ENCODE measurements at regions not wholly inside any gene's neighbourhood (a gene's known extent, or its start where the extent isn't known, plus 50 kb on each side); places are given as distances from the start of the nearest gene placed in this dataset.
"Not testable (repeated sequence)": the region's sequence is repeated elsewhere in the genome, so short reads cannot be mapped to it uniquely, and the experiment has no call there.

DNA sequence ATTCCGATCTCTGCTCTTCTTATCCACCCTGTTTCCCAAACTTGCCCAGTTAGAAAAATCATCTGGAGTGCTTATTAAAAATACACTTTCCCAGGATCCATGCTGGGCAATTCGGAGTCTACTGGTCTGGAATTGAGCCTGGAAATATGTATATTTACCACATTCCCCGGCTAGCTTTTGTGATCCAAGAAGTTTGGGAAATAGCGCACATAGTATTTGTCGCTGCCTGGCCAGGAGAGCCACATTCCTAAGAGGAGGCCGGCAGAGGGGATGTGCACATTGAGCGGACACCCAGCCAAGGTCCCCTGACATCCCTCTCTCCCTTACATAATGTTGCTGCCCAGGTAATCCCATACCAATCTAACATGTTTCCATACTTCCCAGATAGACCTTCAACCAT is 62.1 kb upstream of the TMEM97 start:
- no peaks in the 10 kb centered on the region for H3K27me3 Mint-ChIP-seq (ENCODE audit: insufficient read depth, unreplicated experiment)
- peaks cover under 1% of the 10 kb centered on the region for H3K4me1 Mint-ChIP-seq (ENCODE audit: low read depth, unreplicated experiment)
- H3K9me3 Mint-ChIP-seq (ENCODE audit: unreplicated experiment): peaks cover 23% of the 10 kb centered on the region
- POLR2A ChIA-PET: no interaction called here
- no peak overlapping the region for H3K27ac Mint-ChIP-seq (ENCODE audit: unreplicated experiment)
- Histone ChIP-seq H3K27me3 (replicated peaks; ENCODE audit: control insufficient read depth, insufficient read depth, low read length) (no peaks in the 10 kb centered on the region), H3K9me3 (peaks cover 21% of the 10 kb centered on the region), H3K36me3 (ENCODE audit: control insufficient read depth, insufficient read depth, low read length) (no peaks in the 10 kb centered on the region), H3K4me1 (peaks cover 5% of the 10 kb centered on the region), H3K4me3 (ENCODE audit: low read depth, low read length) (no peak overlapping the region)
- no peak for DNase-seq
- TF ChIP-seq, protein P1, sequence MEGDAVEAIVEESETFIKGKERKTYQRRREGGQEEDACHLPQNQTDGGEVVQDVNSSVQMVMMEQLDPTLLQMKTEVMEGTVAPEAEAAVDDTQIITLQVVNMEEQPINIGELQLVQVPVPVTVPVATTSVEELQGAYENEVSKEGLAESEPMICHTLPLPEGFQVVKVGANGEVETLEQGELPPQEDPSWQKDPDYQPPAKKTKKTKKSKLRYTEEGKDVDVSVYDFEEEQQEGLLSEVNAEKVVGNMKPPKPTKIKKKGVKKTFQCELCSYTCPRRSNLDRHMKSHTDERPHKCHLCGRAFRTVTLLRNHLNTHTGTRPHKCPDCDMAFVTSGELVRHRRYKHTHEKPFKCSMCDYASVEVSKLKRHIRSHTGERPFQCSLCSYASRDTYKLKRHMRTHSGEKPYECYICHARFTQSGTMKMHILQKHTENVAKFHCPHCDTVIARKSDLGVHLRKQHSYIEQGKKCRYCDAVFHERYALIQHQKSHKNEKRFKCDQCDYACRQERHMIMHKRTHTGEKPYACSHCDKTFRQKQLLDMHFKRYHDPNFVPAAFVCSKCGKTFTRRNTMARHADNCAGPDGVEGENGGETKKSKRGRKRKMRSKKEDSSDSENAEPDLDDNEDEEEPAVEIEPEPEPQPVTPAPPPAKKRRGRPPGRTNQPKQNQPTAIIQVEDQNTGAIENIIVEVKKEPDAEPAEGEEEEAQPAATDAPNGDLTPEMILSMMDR (IDR thresholded peaks at IDR 0.05; ENCODE audit: insufficient read depth in 1 of 2, low read depth in 1 of 2, low read length in 1 of 2, severe bottlenecking in 1 of 2, unreplicated experiment in 1 of 2): no peak
- CTCF ChIA-PET: no interaction called here
- H3K36me3 Mint-ChIP-seq (ENCODE audit: insufficient read depth, unreplicated experiment): no peaks in the 10 kb centered on the region
- BruUV-seq (replicated peaks): no TSS peak
- intact Hi-C loops (cut with micrococcal nuclease; ENCODE audit: unreplicated experiment): no loop called here
- no peak overlapping the region for H3K4me3 Mint-ChIP-seq (ENCODE audit: unreplicated experiment)

DNA sequence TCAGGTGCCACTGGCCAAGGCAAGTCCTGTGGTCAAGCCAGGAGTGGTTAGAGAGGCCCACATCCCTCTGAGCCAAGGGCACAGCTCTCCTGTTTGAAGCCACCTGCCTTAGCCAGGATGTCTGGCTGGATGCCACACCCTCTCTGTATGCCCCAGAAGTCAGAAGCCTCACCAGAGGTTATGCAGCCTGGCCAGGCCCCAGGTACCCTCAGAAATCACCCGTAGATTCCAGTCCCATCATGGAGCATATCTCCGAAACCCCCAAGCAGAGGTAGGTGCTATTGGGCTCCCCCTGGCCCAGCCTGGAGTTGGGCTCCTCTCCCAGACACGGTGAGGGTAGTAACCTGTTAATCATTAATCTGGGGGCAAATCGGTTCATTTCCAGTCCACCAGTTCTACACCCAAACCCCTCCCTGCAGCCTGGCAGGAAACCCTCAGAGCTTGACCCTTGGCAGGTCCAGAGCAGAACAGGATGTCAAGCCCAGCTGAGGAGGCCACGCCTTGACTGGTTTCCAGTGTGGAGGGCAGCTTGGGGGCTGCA is 60.6 kb upstream of the TMEM97 start:
- Histone ChIP-seq H3K9me3 (peaks cover 36% of the 10 kb centered on the region), H3K36me3 (ENCODE audit: control insufficient read depth, insufficient read depth, low read length) (no peaks in the 10 kb centered on the region), H3K4me1 (peaks cover 5% of the 10 kb centered on the region), H3K27me3 (replicated peaks; ENCODE audit: control insufficient read depth, insufficient read depth, low read length) (no peaks in the 10 kb centered on the region), H3K4me3 (ENCODE audit: low read depth, low read length) (no peak overlapping the region)
- H3K4me1 Mint-ChIP-seq (ENCODE audit: low read depth, unreplicated experiment): no peaks in the 10 kb centered on the region
- ChIA-PET POLR2A (no interaction called here), CTCF (no interaction called here)
- peak; percentile 55 to 64 for DNase-seq
- H3K9me3 Mint-ChIP-seq (ENCODE audit: unreplicated experiment): peaks cover 37% of the 10 kb centered on the region
- no peak overlapping the region for H3K4me3 Mint-ChIP-seq (ENCODE audit: unreplicated experiment)
- H3K36me3 Mint-ChIP-seq (ENCODE audit: insufficient read depth, unreplicated experiment): no peaks in the 10 kb centered on the region
- H3K27me3 Mint-ChIP-seq (ENCODE audit: insufficient read depth, unreplicated experiment): no peaks in the 10 kb centered on the region
- TF ChIP-seq, protein P1 (IDR thresholded peaks at IDR 0.05; ENCODE audit: insufficient read depth in 1 of 2, low read depth in 1 of 2, low read length in 1 of 2, severe bottlenecking in 1 of 2, unreplicated experiment in 1 of 2): no peak
- no peak overlapping the region for H3K27ac Mint-ChIP-seq (ENCODE audit: unreplicated experiment)
- intact Hi-C loops (cut with micrococcal nuclease; ENCODE audit: unreplicated experiment): no loop called here
- BruUV-seq (replicated peaks): no TSS peak

DNA sequence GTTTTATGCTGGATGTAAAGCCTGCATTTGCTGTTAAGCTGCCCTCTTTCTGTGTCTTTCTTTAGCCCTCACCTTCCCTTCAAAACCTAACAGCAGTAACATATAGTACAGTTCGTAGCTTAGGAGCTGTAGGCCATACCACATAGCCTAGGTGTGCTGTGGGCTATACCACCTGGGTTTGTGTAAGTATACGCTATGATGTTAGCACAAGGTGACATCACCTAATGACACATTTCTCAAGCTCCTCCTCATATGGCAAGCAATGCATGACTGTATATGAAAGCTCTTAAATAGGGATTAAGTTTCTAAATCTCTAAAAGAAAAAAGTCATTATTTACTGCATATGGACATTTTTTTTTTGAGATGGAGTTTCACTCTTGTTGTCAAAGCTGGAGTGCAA is 57.8 kb upstream of the TMEM97 start:
- Histone ChIP-seq H3K36me3 (ENCODE audit: control insufficient read depth, insufficient read depth, low read length) (no peaks in the 10 kb centered on the region), H3K9me3 (peaks cover 46% of the 10 kb centered on the region), H3K4me1 (peaks cover 5% of the 10 kb centered on the region), H3K4me3 (ENCODE audit: low read depth, low read length) (no peak overlapping the region), H3K27me3 (replicated peaks; ENCODE audit: control insufficient read depth, insufficient read depth, low read length) (no peaks in the 10 kb centered on the region)
- Mint-ChIP-seq H3K4me3 (ENCODE audit: unreplicated experiment) (no peak overlapping the region), H3K4me1 (ENCODE audit: low read depth, unreplicated experiment) (no peaks in the 10 kb centered on the region), H3K36me3 (ENCODE audit: insufficient read depth, unreplicated experiment) (no peaks in the 10 kb centered on the region), H3K27me3 (ENCODE audit: insufficient read depth, unreplicated experiment) (no peaks in the 10 kb centered on the region), H3K9me3 (ENCODE audit: unreplicated experiment) (peaks cover 48% of the 10 kb centered on the region), H3K27ac (ENCODE audit: unreplicated experiment) (no peak overlapping the region)
- DNase-seq: no peak
- no TSS peak for BruUV-seq (replicated peaks)
- CTCF ChIA-PET: no interaction called here
- POLR2A ChIA-PET: no interaction called here
- TF ChIP-seq, protein P1 (IDR thresholded peaks at IDR 0.05; ENCODE audit: insufficient read depth in 1 of 2, low read depth in 1 of 2, low read length in 1 of 2, severe bottlenecking in 1 of 2, unreplicated experiment in 1 of 2): no peak
- intact Hi-C loops (cut with micrococcal nuclease; ENCODE audit: unreplicated experiment): no loop called here

DNA sequence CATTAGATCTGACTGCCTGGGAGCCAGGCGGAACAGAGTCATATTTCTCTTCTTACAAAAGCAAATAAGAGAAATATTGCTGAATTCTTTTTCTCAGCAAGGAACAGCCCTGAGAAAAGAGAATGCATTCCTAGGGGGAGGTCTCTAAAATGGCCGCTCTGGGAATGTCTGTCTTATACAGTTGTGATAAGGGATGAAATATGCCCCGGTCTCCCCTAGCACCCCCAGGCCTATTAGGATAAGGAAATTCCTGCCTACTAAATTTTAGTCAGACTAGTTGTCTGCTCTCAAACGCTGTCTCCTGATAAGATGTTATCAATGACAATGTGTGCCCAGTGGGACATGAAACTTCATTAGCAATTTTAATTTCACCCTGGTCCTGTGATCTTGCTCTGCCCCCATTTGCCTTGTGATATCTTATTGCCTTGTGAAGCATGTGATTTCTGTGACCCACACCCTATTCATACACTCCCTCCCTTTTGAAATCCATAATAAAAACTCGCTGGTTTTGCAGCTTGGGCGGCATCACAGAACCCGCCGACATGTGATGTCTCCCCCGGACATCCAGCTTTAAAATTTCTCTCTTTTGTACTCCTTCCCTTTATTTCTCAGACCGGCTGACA is 56.8 kb upstream of the TMEM97 start:
- POLR2A ChIA-PET, CTCF ChIA-PET: not testable (repeated sequence)

DNA sequence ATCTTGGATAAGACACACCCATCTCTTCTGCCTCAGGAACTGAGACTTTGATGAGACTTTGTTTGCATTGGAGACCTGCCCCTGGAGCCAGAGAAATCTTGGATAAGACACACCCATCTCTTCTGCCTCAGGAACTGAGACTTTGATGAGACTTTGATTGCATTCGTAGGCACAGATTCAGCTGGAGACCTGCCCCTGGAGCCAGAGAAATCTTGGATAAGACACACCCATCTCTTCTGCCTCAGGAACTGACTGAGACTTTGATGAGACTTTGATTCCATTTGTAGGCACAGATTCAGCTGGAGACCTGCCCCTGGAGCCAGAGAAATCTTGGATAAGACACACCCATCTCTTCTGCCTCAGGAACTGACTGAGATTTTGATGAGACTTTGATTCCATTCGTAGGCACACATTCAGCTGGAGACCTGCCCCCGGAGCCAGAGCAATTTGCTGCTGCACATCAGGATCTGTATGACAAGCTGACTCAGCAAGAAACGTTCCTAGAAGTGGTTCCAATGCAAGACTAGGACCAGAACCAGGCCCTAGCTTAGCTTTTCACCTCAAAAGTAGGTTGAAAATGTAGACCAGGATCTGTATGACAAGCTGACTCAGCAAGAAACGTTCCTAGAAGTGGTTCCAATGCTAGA is 54.0 kb upstream of the TMEM97 start:
- H3K27me3 ChIP-seq (replicated peaks; ENCODE audit: control insufficient read depth, insufficient read depth, low read length); H3K4me1 ChIP-seq; BruUV-seq (replicated peaks); H3K4me1 Mint-ChIP-seq (ENCODE audit: low read depth, unreplicated experiment); H3K36me3 Mint-ChIP-seq (ENCODE audit: insufficient read depth, unreplicated experiment); H3K27me3 Mint-ChIP-seq (ENCODE audit: insufficient read depth, unreplicated experiment); intact Hi-C loops (cut with micrococcal nuclease; ENCODE audit: unreplicated experiment); H3K4me3 Mint-ChIP-seq (ENCODE audit: unreplicated experiment); H3K36me3 ChIP-seq (ENCODE audit: control insufficient read depth, insufficient read depth, low read length); H3K27ac Mint-ChIP-seq (ENCODE audit: unreplicated experiment); H3K4me3 ChIP-seq (ENCODE audit: low read depth, low read length): not testable (repeated sequence)
- peaks cover 73% of the 10 kb centered on the region for H3K9me3 Mint-ChIP-seq (ENCODE audit: unreplicated experiment)
- POLR2A ChIA-PET: interaction anchor here (0.5 to 0.8 kb wide), 2 partner anchors 43 to 67 kb away, joined by 3 to 5 read pairs; no protein-coding TSS in a partner anchor
- H3K9me3 ChIP-seq: peaks cover 49% of the 10 kb centered on the region
- CTCF ChIA-PET: interaction anchor here (1.3 kb wide), 1 partner anchor 31 kb away, joined by 3 read pairs; no protein-coding TSS in a partner anchor
- DNase-seq: peak in 1 of 2 experiments; percentile 35

More for the DNA sequence above, 56.8 kb upstream of the TMEM97 start:
- BruUV-seq (replicated peaks); H3K4me1 Mint-ChIP-seq (ENCODE audit: low read depth, unreplicated experiment); H3K4me1 ChIP-seq; H3K36me3 ChIP-seq (ENCODE audit: control insufficient read depth, insufficient read depth, low read length); H3K4me3 Mint-ChIP-seq (ENCODE audit: unreplicated experiment); H3K36me3 Mint-ChIP-seq (ENCODE audit: insufficient read depth, unreplicated experiment); H3K4me3 ChIP-seq (ENCODE audit: low read depth, low read length); H3K27ac Mint-ChIP-seq (ENCODE audit: unreplicated experiment); intact Hi-C loops (cut with micrococcal nuclease; ENCODE audit: unreplicated experiment); H3K27me3 Mint-ChIP-seq (ENCODE audit: insufficient read depth, unreplicated experiment); H3K27me3 ChIP-seq (replicated peaks; ENCODE audit: control insufficient read depth, insufficient read depth, low read length): not testable (repeated sequence)
- H3K9me3 ChIP-seq: peaks cover 51% of the 10 kb centered on the region
- H3K9me3 Mint-ChIP-seq (ENCODE audit: unreplicated experiment): peaks cover 54% of the 10 kb centered on the region
- peak; percentile 43 to 61 for DNase-seq

Data from Caco-2 (cell line).